Right lobe of liver (tissue), 6 donors: ENCODE measurements at regions not wholly inside any gene's neighbourhood (a gene's known extent, or its start where the extent isn't known, plus 50 kb on each side); places are given as distances from the start of the nearest gene placed in this dataset.

ENCODE experiments used
- ATAC-seq, 4 donors: fragments of 200-7000 bp; cut with Tn5 transposase; one replicate each; pipeline ENCODE4 v1.9.1; 2020; ENCODE audit warnings: mild to moderate bottlenecking in 4 of 4, moderate library complexity in 4 of 4
- DNase-seq, 3 donors: peaks; one replicate each; pipeline ENCODE4 v3.0.0-alpha.2; 2020
- H3K27ac ChIP-seq, 3 donors: fragments of 200-600 bp; one replicate each; pipeline ENCODE4 v1.8.0; 2022
- H3K27me3 ChIP-seq, 2 donors: fragments of 200-600 bp; one replicate each; pipeline ENCODE4 v1.8.0; 2022
- H3K36me3 ChIP-seq, 4 donors: fragments of 200-600 bp; sonication (generic) in 1 of 4; one replicate each; pipeline versions ENCODE4 v1.5.1 to v1.8.0; 2017 to 2022; ENCODE audit warnings: control low read depth in 1 of 4
- H3K4me1 ChIP-seq, 4 donors: fragments of 200-600 bp; sonication (generic) in 1 of 4; one replicate each; pipeline versions ENCODE4 v1.5.1 to v1.8.0; 2017 to 2022; ENCODE audit warnings: control low read depth in 1 of 4
- H3K4me3 ChIP-seq, 3 donors: fragments of 200-600 bp; one replicate each; pipeline ENCODE4 v1.8.0; 2022
- H3K9me3 ChIP-seq, 4 donors: fragments of 200-600 bp; sonication (generic) in 1 of 4; one replicate each; pipeline versions ENCODE4 v1.5.1 to v1.8.0; 2017 to 2022; ENCODE audit warnings: control low read depth in 1 of 4
- CTCF ChIP-seq, 4 donors: fragments of 200-600 bp in 3 of 4; fragments of 450-650 bp in 1 of 4; IDR thresholded peaks; one replicate each; pipeline versions ENCODE4 v1.5.1 to v1.8.0; 2016 to 2022; ENCODE audit warnings: antibody characterized with exemption in 4 of 4, mild to moderate bottlenecking in 2 of 4
- POLR2A ChIP-seq: fragments of 450-650 bp; IDR thresholded peaks from one replicate; pipeline ENCODE4 v1.6.1; 2017; ENCODE audit warnings: antibody characterized with exemption, mild to moderate bottlenecking
- WGBS: methylation state at CpG from one replicate; pipeline ENCODE4 v1.1.6; 2018; ENCODE audit warnings: low coverage, low lambda C conversion rate; ENCODE audit not compliant: insufficient coverage; ENCODE audit errors: missing lambda C conversion rate; 5-methylcytosine and 5-hydroxymethylcytosine counted together
- intact Hi-C, 2 donors: fragments of 100-400 bp; cut with DNase I; formaldehyde crosslinking; loops; one replicate each; pipeline versions ENCODE4 v1.11.2 to v1.14.1; 2022
- donor health status: DM: no; HTN: yes; CAD: no.
- donor health status: DM: no; HTN: no; CAD: no.
- donor health status: DM: no; HTN: no; CAD: no.
- donor health status: DM: no; HTN: yes; CAD: no.
- donor health status: DM: no; HTN: yes; CAD: no.

- DNase-seq (no peak), ATAC-seq (no peak)
- H3K27me3 ChIP-seq: no peaks in the 10 kb centered on the region
- H3K4me1 ChIP-seq: no peaks in the 10 kb centered on the region
- H3K27ac ChIP-seq: no peak overlapping the region
- no peak overlapping the region for H3K4me3 ChIP-seq
- TF ChIP-seq CTCF (IDR thresholded peaks at IDR 0.05): no peak
- no peak for TF ChIP-seq POLR2A
- H3K36me3 ChIP-seq: no peaks in the 10 kb centered on the region
- intact Hi-C loops: no loop called here
- H3K9me3 ChIP-seq: no peaks in the 10 kb centered on the region
These were observed 694.5 kb upstream of the PCDH15 start for GRCh38 chr10:55495555-55495954.

- intact Hi-C loops: no loop called here
These were observed 690.7 kb upstream of the PCDH15 start for GRCh38 chr10:55491712-55492111.

GRCh38 chr10:55485827-55486226 lies 684.8 kb upstream of the PCDH15 start:
- TF ChIP-seq CTCF (IDR thresholded peaks at IDR 0.05): no peak
- no peak for TF ChIP-seq POLR2A
- ATAC-seq (no peak), DNase-seq (no peak)
- intact Hi-C loops: no loop called here
- Histone ChIP-seq H3K27me3 (no peaks in the 10 kb centered on the region), H3K27ac (no peak overlapping the region), H3K4me3 (no peak overlapping the region), H3K36me3 (no peaks in the 10 kb centered on the region), H3K4me1 (no peaks in the 10 kb centered on the region), H3K9me3 (no peaks in the 10 kb centered on the region)
- WGBS: 36% methylated on average over 4 of the region's 4 CpGs

More at GRCh38 chr10:55491712-55492111, 690.7 kb upstream of the PCDH15 start:
- DNase-seq (no peak), ATAC-seq (no peak)
- 31% methylated on average over 1 of the region's 1 CpG for WGBS
- H3K4me1 ChIP-seq: no peaks in the 10 kb centered on the region
- TF ChIP-seq CTCF (IDR thresholded peaks at IDR 0.05) (no peak), POLR2A (no peak)
- H3K27ac ChIP-seq: no peak overlapping the region
- no peaks in the 10 kb centered on the region for H3K27me3 ChIP-seq
- H3K36me3 ChIP-seq: no peaks in the 10 kb centered on the region
- H3K4me3 ChIP-seq: no peak overlapping the region
- H3K9me3 ChIP-seq: no peaks in the 10 kb centered on the region

GRCh38 chr10:55476129-55476528 lies 675.1 kb upstream of the PCDH15 start:
- Histone ChIP-seq H3K27me3 (no peaks in the 10 kb centered on the region), H3K4me3 (no peak overlapping the region), H3K27ac (no peak overlapping the region), H3K36me3 (no peaks in the 10 kb centered on the region), H3K4me1 (no peaks in the 10 kb centered on the region), H3K9me3 (no peaks in the 10 kb centered on the region)
- DNase-seq: no peak
- intact Hi-C loops: no loop called here
- TF ChIP-seq POLR2A (no peak), CTCF (IDR thresholded peaks at IDR 0.05) (no peak)
- WGBS: 44% methylated on average over 1 of the region's 1 CpG
- ATAC-seq: no peak

- DNase-seq (no peak), ATAC-seq (no peak)
- H3K27me3 ChIP-seq: no peaks in the 10 kb centered on the region
- TF ChIP-seq CTCF (IDR thresholded peaks at IDR 0.05): no peak
- no peak for TF ChIP-seq POLR2A
- no peak overlapping the region for H3K27ac ChIP-seq
- no peak overlapping the region for H3K4me3 ChIP-seq
- intact Hi-C loops: no loop called here
- H3K36me3 ChIP-seq: no peaks in the 10 kb centered on the region
- no peaks in the 10 kb centered on the region for H3K4me1 ChIP-seq
- H3K9me3 ChIP-seq: peaks cover 0 to 2% (median 0%) of the 10 kb centered on the region in 4 donors
These were observed 673.2 kb upstream of the PCDH15 start for GRCh38 chr10:55474258-55474657.
